SK-N-MC (cell line): ENCODE measurements at regions not wholly inside any gene's neighbourhood (a gene's known extent, or its start where the extent isn't known, plus 50 kb on each side); places are given as distances from the start of the nearest gene placed in this dataset.

Source experiments
- DNase-seq: peaks from one replicate; pipeline ENCODE4 v3.0.0-alpha.2; 2011; ENCODE audit warnings: low read depth, low spot score
- H3K27ac ChIP-seq: fragments of 200-600 bp; sonication (generic); 2 replicates; pipeline ENCODE4 v1.5.1; 2016; ENCODE audit warnings: mixed run types
- H3K36me3 ChIP-seq: fragments of 200-600 bp; sonication (generic); 2 replicates; pipeline ENCODE4 v1.6.1; 2017; ENCODE audit warnings: antibody characterized with exemption, low read length, mixed read lengths; ENCODE audit not compliant: insufficient read depth
- H3K4me3 ChIP-seq: fragments of 200-600 bp; sonication (generic); 2 replicates; pipeline ENCODE4 v1.5.1; 2016
- H3K9ac ChIP-seq: fragments of 200-600 bp; sonication (generic); 2 replicates; pipeline ENCODE4 v1.8.0; 2017; ENCODE audit warnings: mixed run types, mixed read lengths; ENCODE audit not compliant: insufficient read length
- H3K9me3 ChIP-seq: fragments of 200-600 bp; sonication (generic); 2 replicates; pipeline ENCODE4 v1.6.1; 2017; ENCODE audit warnings: low read depth, mild to moderate bottlenecking, antibody characterized with exemption, low read length, moderate library complexity, mixed read lengths
- EZH2 ChIP-seq: fragments of 200-600 bp; sonication (generic); IDR thresholded peaks from one replicate; pipeline ENCODE4 v1.6.1; 2017; ENCODE audit warnings: antibody characterized with exemption
- FOXP2 ChIP-seq: optimal IDR thresholded peaks from 2 replicates; pipeline ENCODE3; 2011; ENCODE audit warnings: mild to moderate bottlenecking, moderate library complexity; ENCODE audit not compliant: insufficient read depth; ENCODE audit errors: extremely low read length, control extremely low read depth
- POLR2AphosphoS5 ChIP-seq: IDR thresholded peaks from 2 replicates; pipeline ENCODE4 v1.6.1; 2012; ENCODE audit warnings: mild to moderate bottlenecking, low read depth, low read length, borderline replicate concordance

- DNase-seq: no peak
- Histone ChIP-seq H3K27ac (no peak overlapping the region), H3K4me3 (no peak overlapping the region), H3K36me3 (no peaks in the 10 kb centered on the region), H3K9me3 (no peaks in the 10 kb centered on the region), H3K9ac (no peak overlapping the region)
- no peak for TF ChIP-seq EZH2
- no peak for TF ChIP-seq FOXP2
- TF ChIP-seq POLR2AphosphoS5: no peak
Observed at GRCh38 chr4:18957716-18958115, 936.2 kb upstream of the LCORL start.

DNA sequence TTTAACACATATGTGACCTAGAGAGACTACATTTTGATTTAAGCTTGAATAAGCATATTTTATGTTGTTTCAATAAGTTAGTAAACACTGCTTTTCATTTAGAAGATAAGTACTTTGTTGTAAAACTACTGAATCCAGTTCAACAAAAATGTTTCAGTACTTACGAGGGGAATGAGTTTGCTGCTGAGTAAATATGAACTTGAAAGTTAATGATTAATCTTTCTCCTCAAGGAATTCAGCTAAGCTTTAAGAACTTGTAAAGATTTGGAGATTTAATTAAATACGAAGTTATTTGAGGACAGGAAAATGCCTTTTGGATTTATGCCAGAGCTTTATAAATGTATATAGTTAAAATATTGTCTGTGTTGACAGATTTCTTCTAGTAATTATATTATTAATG, 933.0 kb upstream of the LCORL start:
- no peaks in the 10 kb centered on the region for H3K36me3 ChIP-seq
- H3K27ac ChIP-seq: 0 out of 2 replicates have a peak overlapping the region, but pooled peaks have one; percentile 6
- H3K4me3 ChIP-seq: no peak overlapping the region
- TF ChIP-seq POLR2AphosphoS5 (no peak), EZH2 (no peak), FOXP2 (no peak)
- DNase-seq: no peak
- H3K9me3 ChIP-seq: no peaks in the 10 kb centered on the region
- no peak overlapping the region for H3K9ac ChIP-seq

DNA sequence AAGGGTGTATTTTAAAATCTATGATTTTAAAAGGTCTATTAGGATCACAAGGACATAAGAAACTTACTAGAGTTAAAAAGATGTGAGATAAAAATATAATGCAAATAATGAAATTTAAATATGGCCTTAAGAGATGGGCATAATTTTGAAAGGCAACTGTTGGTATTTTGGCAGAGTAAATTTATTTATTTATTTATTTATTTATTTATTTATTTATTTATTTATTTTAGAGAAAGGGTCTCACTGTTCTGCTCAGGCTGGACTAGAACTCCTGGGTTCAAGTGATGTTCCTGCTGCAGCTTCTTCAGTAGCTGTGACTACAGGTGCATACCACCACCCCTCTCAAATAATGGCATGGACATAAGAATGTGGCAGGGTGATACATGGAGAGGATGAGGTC, 932.1 kb upstream of the LCORL start:
- DNase-seq: no peak
- H3K36me3 ChIP-seq: no peaks in the 10 kb centered on the region
- TF ChIP-seq FOXP2 (no peak), POLR2AphosphoS5 (no peak), EZH2 (no peak)
- H3K27ac ChIP-seq: no peak overlapping the region
- H3K9me3 ChIP-seq: no peaks in the 10 kb centered on the region
- H3K9ac ChIP-seq: no peak overlapping the region
- no peak overlapping the region for H3K4me3 ChIP-seq

GRCh38 chr4:18945464-18945863, 923.9 kb upstream of the LCORL start:
- H3K27ac ChIP-seq: no peak overlapping the region
- H3K36me3 ChIP-seq: no peaks in the 10 kb centered on the region
- no peak for TF ChIP-seq POLR2AphosphoS5
- H3K9ac ChIP-seq: no peak overlapping the region
- DNase-seq: no peak
- H3K4me3 ChIP-seq: no peak overlapping the region
- H3K9me3 ChIP-seq: no peaks in the 10 kb centered on the region

GRCh38 chr4:18942874-18943273, 921.3 kb upstream of the LCORL start:
- no peaks in the 10 kb centered on the region for H3K9me3 ChIP-seq
- no peaks in the 10 kb centered on the region for H3K36me3 ChIP-seq
- H3K27ac ChIP-seq: no peak overlapping the region
- no peak overlapping the region for H3K4me3 ChIP-seq
- TF ChIP-seq EZH2: no peak
- TF ChIP-seq POLR2AphosphoS5: no peak
- no peak for TF ChIP-seq FOXP2
- DNase-seq: no peak
- H3K9ac ChIP-seq: no peak overlapping the region

DNA sequence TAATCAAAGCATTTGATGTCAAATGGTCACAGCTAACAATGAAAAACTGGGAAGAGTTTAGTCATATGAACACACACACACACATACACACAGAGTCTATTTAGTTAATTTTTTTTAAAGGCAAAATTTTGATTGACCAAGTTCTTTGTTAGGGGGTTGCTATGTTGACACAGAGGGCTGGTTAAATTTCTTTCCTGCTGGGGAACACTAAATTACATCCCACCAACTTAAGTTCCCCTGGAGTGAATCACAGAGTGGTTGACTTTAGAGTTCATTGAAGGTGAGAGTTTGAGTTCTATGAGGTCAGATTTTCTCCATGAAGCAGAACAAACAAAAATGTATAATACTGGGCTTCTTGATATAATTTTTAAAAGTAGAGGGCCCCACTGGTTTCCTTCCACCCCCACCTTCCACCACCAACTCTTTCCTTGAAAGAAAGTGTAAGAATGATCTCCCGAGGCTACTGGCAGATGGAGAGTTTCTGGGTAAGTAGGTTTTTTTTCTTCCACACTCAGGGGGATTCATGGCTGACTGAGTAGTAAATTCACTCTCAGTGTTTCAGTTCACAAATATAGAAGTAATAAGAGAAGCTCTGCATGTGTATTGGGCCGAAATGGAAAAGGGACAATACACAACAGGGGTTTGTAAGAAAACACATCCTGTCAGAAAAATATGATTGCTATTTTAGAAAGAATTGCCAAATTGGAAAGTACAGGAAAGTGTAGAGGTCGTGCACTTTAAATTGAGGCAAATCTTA, 917.0 kb upstream of the LCORL start:
- no peak for DNase-seq
- no peaks in the 10 kb centered on the region for H3K9me3 ChIP-seq

DNA sequence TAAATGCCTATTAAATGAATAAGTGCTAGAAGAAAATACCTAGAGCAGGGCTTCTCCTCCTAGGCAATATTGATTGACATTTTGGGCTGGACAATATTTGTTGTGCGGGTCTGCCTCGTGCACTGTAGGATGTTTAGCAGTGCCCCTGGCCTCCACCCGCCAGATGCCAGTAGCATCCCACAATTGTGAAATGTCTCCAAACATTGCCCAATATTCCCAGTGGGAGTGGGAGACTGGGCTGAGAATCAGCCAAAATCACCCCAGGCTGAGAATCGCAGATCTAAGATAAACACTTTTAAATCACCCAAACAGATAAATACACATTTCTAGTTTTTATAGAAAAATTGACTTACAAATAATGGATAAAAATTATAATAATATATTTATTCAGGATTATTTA, 916.2 kb upstream of the LCORL start:
- Histone ChIP-seq H3K9ac (no peak overlapping the region), H3K9me3 (no peaks in the 10 kb centered on the region), H3K36me3 (no peaks in the 10 kb centered on the region), H3K4me3 (no peak overlapping the region), H3K27ac (no peak overlapping the region)
- DNase-seq: no peak
- TF ChIP-seq FOXP2 (no peak), EZH2 (no peak), POLR2AphosphoS5 (no peak)

More for the DNA sequence above, 917.0 kb upstream of the LCORL start:
- H3K36me3 ChIP-seq: no peaks in the 10 kb centered on the region
- no peak overlapping the region for H3K9ac ChIP-seq
- H3K27ac ChIP-seq: no peak overlapping the region
- H3K4me3 ChIP-seq: no peak overlapping the region
- no peak for TF ChIP-seq EZH2
- no peak for TF ChIP-seq POLR2AphosphoS5
- no peak for TF ChIP-seq FOXP2

- H3K36me3 ChIP-seq: no peaks in the 10 kb centered on the region
- H3K9ac ChIP-seq: no peak overlapping the region
- TF ChIP-seq FOXP2 (no peak), POLR2AphosphoS5 (no peak), EZH2 (no peak)
- no peak overlapping the region for H3K27ac ChIP-seq
- H3K9me3 ChIP-seq: no peaks in the 10 kb centered on the region
- H3K4me3 ChIP-seq: no peak overlapping the region
- DNase-seq: no peak
Observed at GRCh38 chr4:18937080-18937479, 915.5 kb upstream of the LCORL start.
